IPS DF 4.7 (cell line): ENCODE measurements at regions not wholly inside any gene's neighbourhood (a gene's known extent, or its start where the extent isn't known, plus 50 kb on each side); places are given as distances from the start of the nearest gene placed in this dataset.
"Not testable (repeated sequence)": the region's sequence is repeated elsewhere in the genome, so short reads cannot be mapped to it uniquely, and the experiment has no call there.

ENCODE experiments used
- DNase-seq: peaks from one replicate; pipeline ENCODE4 v3.0.0-alpha.2; 2013; ENCODE audit warnings: low spot score; ENCODE audit errors: extremely low read depth

- no peak for DNase-seq
Observed at GRCh38 chr15:61342390-61342789, 113.3 kb upstream of the RORA start.

DNA sequence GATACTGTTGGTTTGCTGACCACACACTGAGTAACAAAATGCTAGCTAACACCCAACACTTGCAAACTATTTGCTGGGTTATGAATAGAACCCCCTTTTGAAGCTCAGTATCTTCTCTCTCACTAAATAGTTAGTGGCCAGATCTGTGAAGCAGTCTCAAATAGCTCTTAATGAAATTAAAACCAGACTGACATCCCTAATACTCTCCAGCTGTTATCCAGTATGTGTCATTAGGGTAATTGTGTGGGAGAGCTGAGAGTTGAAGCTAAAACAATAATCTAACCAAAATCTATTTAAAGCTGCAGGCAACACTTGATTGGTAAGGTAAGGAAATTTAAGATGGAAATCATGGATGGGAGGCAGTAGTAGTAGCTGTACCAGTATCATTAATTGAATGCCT, 110.4 kb upstream of the RORA start:
- no peak for DNase-seq

- no peak for DNase-seq
Observed at GRCh38 chr15:61337541-61337940, 108.4 kb upstream of the RORA start.

- no peak for DNase-seq
Observed at GRCh38 chr15:61336026-61336638, 107.0 kb upstream of the RORA start.

DNA sequence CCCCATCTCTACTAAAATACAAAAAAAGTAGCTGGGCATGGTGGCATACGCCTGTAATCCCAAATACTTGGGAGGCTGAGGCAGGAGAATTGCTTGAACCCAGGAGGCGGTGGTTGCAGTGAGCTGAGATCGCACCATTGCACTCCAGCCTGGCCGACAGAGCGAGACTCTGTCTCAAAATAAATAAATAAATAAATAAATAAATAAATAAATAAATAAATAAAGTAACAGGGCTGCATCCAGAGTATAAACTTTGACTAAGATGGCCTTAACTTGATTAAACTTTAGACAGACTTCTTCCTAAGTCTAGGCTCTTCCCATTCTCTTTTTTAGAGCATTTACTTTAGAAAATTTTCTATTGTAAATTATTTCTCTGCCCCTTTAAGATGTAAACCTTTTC, 105.6 kb upstream of the RORA start:
- DNase-seq, result not testable (repeated sequence)

DNA sequence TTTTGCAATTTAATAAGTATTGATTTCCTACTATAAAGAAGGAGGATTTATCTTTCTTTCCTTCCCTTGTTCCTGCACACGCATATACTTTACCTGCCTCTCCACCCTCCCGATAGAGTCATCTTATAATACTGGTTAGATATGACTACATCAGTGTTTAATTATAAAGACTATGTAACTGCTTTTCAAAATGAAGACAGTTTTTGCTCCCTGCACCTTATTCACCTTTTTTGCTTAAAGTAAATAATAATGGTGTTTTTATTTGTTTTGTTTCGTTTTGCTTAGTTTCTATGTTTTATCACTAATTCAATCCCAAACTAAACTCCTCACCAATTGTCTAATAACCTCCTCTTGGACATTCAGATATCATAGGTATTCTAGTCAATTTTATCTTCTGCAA, 101.9 kb upstream of the RORA start:
- DNase-seq, result no peak

DNA sequence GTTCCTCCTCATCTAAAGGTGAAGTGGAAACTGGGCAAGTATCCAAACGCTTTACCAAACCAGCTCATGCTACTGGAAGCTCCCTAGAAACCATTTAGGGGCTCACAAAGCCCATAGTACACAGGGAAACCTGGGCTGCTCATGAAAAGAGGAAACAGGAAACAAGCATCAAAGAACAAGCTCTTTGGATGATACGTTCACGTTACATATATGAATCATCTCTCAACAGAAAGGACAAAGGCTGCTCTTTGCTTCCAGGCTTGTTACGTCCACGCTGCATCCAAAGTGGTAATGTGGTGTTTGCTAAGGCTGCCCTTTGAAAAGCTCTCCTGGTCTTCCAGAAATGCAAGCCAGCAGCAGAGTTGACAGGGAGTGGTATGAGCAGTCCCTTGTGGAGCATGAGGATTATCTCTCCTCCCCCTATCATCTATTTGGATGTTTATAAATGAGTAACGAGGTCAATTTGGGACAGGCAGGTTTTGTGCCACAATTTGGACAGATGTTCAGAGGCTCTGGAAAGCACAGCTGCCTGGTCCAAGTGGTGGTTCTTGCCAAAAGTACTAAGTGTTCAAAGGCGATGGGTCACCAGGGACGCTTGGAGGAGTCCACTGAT, 98.0 kb upstream of the RORA start:
- no peak for DNase-seq

- DNase-seq, result no peak
Observed at GRCh38 chr15:61319892-61320291, 90.8 kb upstream of the RORA start.

GRCh38 chr15:61318802-61319525, 89.9 kb upstream of the RORA start:
- DNase-seq, result no peak

DNA sequence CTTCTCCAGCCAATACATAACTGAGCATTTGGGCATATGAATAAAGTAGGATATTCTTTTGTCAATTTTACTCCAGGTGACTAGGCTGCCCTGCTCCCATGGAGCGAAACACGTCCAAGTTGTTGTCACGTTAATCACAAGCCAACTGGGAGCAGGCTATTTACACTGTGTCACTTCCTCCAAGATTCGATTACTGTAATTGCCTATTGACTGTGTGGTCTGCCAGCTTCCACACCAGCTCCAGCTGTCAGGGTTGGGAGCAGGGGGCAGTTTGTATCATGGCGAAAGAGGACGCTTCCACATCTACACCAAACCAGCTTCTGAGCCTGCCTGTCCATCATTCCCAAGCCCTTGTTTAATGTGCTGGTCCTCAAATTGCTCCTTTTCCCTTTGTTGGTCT, 89.2 kb upstream of the RORA start:
- no peak for DNase-seq

DNA sequence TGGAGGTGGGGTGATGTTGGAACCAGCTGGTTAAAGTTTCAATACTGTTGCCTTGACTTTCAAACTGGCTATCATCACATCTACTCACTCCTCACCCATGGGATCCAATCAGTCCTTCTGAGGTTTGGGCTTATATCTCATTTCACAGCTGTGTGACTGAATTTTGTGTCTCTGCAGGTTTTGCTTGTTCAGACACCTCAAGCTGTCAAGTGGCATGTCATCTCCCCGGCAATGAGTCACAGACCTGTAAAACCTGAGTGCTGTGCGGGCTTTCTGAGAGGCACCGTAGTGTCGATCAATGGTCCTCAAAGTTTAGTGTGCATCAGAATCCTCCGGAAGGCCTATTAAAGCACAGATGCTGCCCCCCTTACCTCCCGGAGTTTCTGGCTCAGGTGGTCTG, 86.4 kb upstream of the RORA start:
- DNase-seq, result no peak

GRCh38 chr15:61314427-61314826, 85.3 kb upstream of the RORA start:
- DNase-seq, result no peak

DNA sequence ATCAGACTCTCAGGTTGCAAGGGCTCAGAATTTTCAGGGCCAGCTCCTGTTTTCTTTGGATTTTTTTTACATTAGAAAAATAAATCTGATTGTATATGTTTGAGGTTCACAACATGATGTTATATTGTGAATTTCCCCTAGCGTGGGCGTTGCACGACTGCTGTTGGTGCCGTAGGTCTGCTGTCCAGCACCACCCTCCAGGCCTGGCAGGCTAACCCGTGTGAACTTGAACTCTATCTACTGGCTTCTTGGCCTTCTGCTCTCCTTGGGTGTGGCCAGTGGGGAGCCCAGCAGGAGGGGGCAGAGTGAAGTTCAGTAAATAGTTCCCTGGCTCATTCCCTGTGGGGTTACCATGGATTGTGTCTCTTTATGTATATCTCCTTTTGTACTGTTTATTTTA, 80.5 kb upstream of the RORA start:
- no peak for DNase-seq

GRCh38 chr15:61309031-61309511, 80.0 kb upstream of the RORA start:
- DNase-seq, result no peak

GRCh38 chr15:61308437-61308836, 79.3 kb upstream of the RORA start:
- DNase-seq, result no peak

- no peak for DNase-seq
Observed at GRCh38 chr15:61307474-61307873, 78.4 kb upstream of the RORA start.

DNA sequence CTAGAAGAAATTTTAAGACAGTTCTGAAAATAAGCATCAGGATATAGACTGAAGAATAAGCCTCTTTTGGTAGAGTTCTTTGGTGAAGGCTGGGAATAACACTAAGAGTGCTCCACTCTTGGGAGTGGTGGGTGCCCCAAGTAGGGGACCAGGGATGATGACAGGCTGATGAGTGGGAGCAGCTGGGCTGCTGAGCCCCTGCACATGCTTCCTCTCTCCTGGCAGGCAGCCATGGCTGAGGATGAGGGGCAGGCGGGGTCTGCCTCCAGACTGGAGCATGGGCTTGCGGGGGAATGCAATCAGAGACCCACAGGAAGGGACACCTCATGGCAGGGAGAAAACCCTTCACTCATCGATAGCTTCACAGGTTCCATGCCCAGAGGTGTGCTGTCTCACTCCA, 72.6 kb upstream of the RORA start:
- no peak for DNase-seq

- no peak for DNase-seq
Observed at GRCh38 chr15:61299075-61299763, 70.1 kb upstream of the RORA start.

DNA sequence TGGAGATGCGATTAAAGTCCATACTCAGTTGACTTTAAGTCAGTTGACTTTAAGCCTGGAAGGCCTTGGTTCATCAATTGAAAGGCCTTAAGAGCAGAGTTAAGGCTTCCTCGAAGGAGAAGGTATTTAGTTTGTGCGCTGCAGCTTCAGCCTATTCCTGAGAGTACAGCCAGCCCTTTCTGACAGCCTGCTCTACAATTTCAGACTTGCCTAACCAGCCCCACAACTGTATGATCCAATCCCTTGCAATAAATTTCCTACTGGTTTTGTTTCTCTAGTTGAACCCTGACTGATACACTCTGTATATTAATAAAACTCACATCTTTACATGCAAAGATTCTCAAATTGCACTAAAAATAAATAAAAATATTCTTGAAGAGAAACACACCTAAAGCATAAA, 66.1 kb upstream of the RORA start:
- no peak for DNase-seq

DNA sequence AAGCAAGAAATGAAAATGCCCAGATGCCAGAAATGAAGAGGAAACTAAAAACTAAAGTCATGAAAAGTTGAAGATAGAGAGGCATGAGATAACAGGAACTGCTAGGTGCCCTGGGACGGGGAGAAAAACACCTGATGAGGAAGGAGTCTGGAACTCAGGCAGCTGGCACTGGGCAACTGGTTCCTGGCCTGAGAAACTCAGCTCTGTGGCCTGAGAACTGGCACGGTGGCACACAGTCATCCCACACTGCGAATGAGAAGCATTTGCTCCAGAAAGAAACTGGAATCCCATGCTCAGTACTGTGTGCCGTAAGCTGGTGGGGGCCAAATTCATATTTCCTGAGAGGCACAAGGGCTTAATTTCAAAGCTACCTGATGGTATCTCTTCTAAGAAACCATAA, 53.6 kb upstream of the RORA start:
- no peak for DNase-seq

DNA sequence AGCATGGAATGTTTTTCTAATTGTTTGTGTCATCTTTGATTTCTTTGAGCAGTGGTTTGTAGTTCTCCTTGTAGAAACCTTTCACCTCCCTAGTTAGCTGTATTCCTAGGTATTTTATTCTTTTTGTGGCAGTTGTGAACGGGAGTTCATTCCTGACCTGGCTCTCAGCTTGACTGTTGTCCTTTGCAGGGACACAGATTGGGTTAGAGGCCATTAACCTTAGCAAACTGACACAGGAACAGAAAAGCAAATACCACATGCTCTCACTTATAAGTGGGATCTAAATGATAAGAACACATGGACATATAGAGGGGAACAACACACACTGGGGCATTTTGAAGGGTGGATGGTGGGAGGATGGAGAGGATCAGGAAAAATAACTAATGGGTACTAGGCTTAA, 52.2 kb upstream of the RORA start:
- no peak for DNase-seq
